Ascending aorta (tissue), 2 donors: ENCODE measurements at regions not wholly inside any gene's neighbourhood (a gene's known extent, or its start where the extent isn't known, plus 50 kb on each side); places are given as distances from the start of the nearest gene placed in this dataset.
"Not testable (repeated sequence)": the region's sequence is repeated elsewhere in the genome, so short reads cannot be mapped to it uniquely, and the experiment has no call there.

ENCODE experiments used
- DNase-seq, 2 donors: peaks; one replicate each; pipeline ENCODE4 v3.0.0-alpha.2; 2019; ENCODE audit warnings: low spot score in 2 of 2
- H3K27ac ChIP-seq, 2 donors: fragments of 200-600 bp; sonication (generic); one replicate each; pipeline ENCODE4 v1.5.1; 2016 to 2017; ENCODE audit warnings: mild to moderate bottlenecking in 1 of 2
- H3K27me3 ChIP-seq: fragments of 200-600 bp; sonication (generic); one replicate; pipeline ENCODE4 v1.5.1; 2017
- H3K36me3 ChIP-seq, 2 donors: fragments of 200-600 bp; sonication (generic); one replicate each; pipeline ENCODE4 v1.5.1; 2016
- H3K4me1 ChIP-seq, 2 donors: fragments of 200-600 bp; sonication (generic); one replicate each; pipeline ENCODE4 v1.5.1; 2016 to 2017; ENCODE audit warnings: mild to moderate bottlenecking in 1 of 2
- H3K4me3 ChIP-seq, 2 donors: fragments of 200-600 bp; sonication (generic); one replicate each; pipeline ENCODE4 v1.5.1; 2016 to 2017; ENCODE audit warnings: mild to moderate bottlenecking in 1 of 2
- H3K9me3 ChIP-seq, 2 donors: fragments of 200-600 bp; sonication (generic); one replicate each; pipeline ENCODE4 v1.5.1; 2016
- CTCF ChIP-seq, 3 experiments: fragments of 200-600 bp in 2 of 3; fragments of 450-650 bp in 1 of 3; sonication (generic) in 2 of 3; IDR thresholded peaks; one replicate each; pipeline ENCODE4 v1.5.1; 2016 to 2019; ENCODE audit warnings: antibody characterized with exemption in 3 of 3, mild to moderate bottlenecking in 1 of 3, moderate library complexity in 1 of 3
- intact Hi-C: fragments of 100-400 bp; cut with DNase I; formaldehyde crosslinking; loops from one replicate; pipeline ENCODE4 v1.15.1; 2023

- no peaks in the 10 kb centered on the region for H3K4me1 ChIP-seq
- H3K27me3 ChIP-seq: no peaks in the 10 kb centered on the region
- TF ChIP-seq CTCF (IDR thresholded peaks at IDR 0.05): no peak
- no peaks in the 10 kb centered on the region for H3K9me3 ChIP-seq
- H3K36me3 ChIP-seq: no peaks in the 10 kb centered on the region
- no peak overlapping the region for H3K4me3 ChIP-seq
- intact Hi-C loops: no loop called here
- no peak overlapping the region for H3K27ac ChIP-seq
- no peak for DNase-seq
These were observed 518.5 kb downstream of the DCDC2C start for GRCh38 chr2:4221845-4222244.

GRCh38 chr2:4244422-4244821 is 541.0 kb downstream of the DCDC2C start:
- H3K4me3 ChIP-seq, H3K4me1 ChIP-seq, H3K27ac ChIP-seq, H3K36me3 ChIP-seq, H3K27me3 ChIP-seq, intact Hi-C loops, DNase-seq, H3K9me3 ChIP-seq: not testable (repeated sequence)

- no peak for DNase-seq
- no peak overlapping the region for H3K27ac ChIP-seq
- H3K4me1 ChIP-seq: no peaks in the 10 kb centered on the region
- H3K9me3 ChIP-seq: no peaks in the 10 kb centered on the region
- no peaks in the 10 kb centered on the region for H3K27me3 ChIP-seq
- TF ChIP-seq CTCF (IDR thresholded peaks at IDR 0.05): no peak
- H3K36me3 ChIP-seq: no peaks in the 10 kb centered on the region
- intact Hi-C loops: no loop called here
- no peak overlapping the region for H3K4me3 ChIP-seq
These were observed 543.2 kb downstream of the DCDC2C start for GRCh38 chr2:4246364-4247131.

DNA sequence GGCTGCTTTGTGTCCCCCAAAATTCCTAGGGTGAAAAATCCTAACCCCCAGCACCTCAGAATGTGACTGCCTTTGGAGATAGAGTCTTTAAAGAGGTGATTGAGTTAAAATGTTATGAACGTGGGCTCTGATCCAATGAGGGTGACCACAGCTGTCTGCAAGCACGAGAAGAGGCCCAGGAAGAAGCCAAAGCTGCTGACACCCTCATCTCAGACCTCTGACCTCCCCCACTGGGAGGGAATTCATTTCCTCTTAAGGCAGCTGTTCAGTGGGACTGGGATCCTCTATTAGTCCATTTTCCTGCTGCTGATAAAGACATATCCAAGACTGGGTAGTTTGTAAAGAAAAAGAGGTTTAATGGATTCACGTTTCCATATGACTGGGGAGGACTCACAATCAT is 544.4 kb downstream of the DCDC2C start:
- H3K4me3 ChIP-seq: no peak overlapping the region

DNA sequence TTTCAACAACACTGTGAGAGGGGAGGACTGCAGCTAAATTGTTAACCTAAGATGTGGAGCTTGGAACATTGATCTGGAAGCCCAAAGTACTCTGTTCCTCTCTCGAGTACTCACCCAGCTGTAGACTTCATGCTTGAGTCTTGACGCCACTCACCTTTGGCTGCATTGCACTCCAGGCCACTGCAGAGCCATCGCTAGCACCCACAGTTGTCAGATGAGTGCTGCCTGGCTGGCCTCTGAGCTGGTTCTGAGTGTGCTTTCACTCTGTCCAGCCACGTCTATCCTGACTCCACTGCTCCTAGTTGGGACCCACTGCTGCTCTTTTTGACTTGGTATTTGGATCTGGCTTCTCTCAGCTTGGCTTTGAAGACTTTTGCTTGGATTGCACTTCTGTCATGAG is 552.1 kb downstream of the DCDC2C start:
- no peak for DNase-seq
- Histone ChIP-seq H3K4me1 (no peaks in the 10 kb centered on the region), H3K27ac (no peak overlapping the region), H3K9me3 (no peaks in the 10 kb centered on the region), H3K4me3 (no peak overlapping the region), H3K27me3 (no peaks in the 10 kb centered on the region), H3K36me3 (no peaks in the 10 kb centered on the region)
- intact Hi-C loops: no loop called here
- TF ChIP-seq CTCF (IDR thresholded peaks at IDR 0.05): no peak

More for the DNA sequence above, 544.4 kb downstream of the DCDC2C start:
- DNase-seq: no peak
- Histone ChIP-seq H3K9me3 (no peaks in the 10 kb centered on the region), H3K4me1 (no peaks in the 10 kb centered on the region), H3K27ac (no peak overlapping the region), H3K27me3 (no peaks in the 10 kb centered on the region), H3K36me3 (no peaks in the 10 kb centered on the region)
- intact Hi-C loops: no loop called here
- no peak for TF ChIP-seq CTCF (IDR thresholded peaks at IDR 0.05)

DNA sequence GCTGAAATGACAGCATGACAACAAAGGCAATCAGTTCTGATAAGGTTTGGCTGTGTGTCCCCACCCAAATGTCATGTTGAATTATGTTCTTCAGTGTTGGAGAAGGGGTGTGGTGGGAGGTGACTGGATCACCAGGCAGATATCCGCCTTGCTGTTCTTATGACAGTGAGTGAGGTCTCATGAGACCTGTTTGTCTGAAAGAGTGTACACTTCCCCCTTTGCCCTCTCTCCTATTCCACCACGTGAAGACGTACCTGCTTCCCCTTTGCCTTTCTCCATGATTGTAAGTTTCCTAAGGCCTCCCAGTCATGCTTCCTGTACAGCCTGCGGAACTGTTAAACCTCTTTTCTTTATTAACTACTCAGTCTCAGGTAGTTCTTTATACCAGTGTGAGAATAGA is 553.0 kb downstream of the DCDC2C start:
- intact Hi-C loops: no loop called here
- H3K4me3 ChIP-seq: no peak overlapping the region
- DNase-seq: no peak
- no peaks in the 10 kb centered on the region for H3K36me3 ChIP-seq
- H3K27me3 ChIP-seq: no peaks in the 10 kb centered on the region
- no peaks in the 10 kb centered on the region for H3K4me1 ChIP-seq
- TF ChIP-seq CTCF (IDR thresholded peaks at IDR 0.05): no peak
- H3K27ac ChIP-seq: no peak overlapping the region
- H3K9me3 ChIP-seq: no peaks in the 10 kb centered on the region
